NCI-H2196 treated with DMSO at 0.1 percent for 48 hours (cell line): ENCODE measurements at regions not wholly inside any gene's neighbourhood (a gene's known extent, or its start where the extent isn't known, plus 50 kb on each side); places are given as distances from the start of the nearest gene placed in this dataset.
"Not testable (repeated sequence)": the region's sequence is repeated elsewhere in the genome, so short reads cannot be mapped to it uniquely, and the experiment has no call there.

Experiments used
- DNase-seq: peaks from one replicate; lab custom pipeline; 2025; ENCODE audit not compliant: unreplicated experiment; lab: John Stamatoyannopoulos, UW

DNA sequence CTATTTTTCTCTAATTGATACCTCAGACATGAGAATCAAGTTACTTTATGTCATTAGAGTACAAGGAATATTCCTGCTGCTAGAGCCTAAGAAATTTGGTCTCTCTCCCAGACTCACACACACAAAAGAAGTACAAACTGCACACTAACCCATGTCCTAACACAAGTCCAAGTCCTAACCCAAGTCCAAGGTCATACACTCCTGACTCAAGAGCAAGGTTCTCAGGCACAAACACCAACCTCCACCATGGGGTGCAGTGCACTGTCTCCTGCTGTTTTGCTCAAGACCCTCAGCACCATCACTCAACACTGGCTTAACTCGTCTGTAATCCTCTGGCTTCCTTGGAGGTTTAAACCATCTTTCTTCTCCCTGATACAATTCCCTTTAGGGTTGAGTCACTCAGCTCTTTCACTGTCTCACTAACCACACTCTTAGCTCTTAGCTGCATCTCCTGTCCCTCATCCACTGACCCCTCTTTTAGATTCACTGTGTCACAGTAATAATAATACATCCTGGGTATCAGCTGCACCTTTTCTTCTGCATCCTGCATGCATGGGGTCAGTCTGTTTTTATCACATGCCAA is 129.8 kb downstream of the BCL2L11 start:
- no peak for DNase-seq

DNA sequence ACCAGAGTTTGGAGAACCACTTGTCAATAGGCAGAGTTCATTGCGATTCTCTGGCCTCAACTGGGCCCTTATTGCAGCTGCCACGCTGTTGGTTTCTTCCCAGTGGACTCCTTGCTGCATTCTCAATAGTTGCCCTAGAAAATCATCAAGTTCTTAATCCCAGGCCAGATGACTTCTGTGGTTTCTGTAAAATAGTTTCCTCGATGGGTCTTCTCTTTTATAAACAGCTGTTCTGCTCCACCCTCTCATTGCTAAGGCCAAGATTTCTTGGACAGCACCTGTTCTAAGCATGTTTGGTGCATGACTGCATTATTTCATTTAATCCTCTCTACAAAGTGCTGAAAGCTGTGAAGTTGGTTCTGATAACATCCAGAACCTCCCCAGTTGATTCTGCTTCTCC is 131.0 kb downstream of the BCL2L11 start:
- no peak for DNase-seq

DNA sequence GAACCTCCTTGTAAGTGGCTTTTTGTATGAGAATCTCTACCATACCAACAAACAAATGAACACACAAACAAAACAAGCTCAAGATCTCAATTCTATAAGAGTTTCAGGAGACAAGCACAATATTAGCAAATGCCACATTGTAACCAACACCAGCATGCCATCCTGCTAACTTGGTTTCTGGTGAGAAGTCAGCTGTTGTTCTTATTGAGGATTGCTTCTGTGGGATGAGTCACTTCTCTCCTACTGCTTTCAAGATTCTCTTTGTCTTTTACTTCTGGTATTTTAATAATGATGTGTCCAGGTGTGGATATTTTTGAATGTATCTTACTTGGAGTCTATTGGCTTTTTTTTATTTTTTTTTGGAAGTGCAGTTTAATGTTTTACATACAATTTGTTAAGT is 131.7 kb downstream of the BCL2L11 start:
- no peak for DNase-seq

DNA sequence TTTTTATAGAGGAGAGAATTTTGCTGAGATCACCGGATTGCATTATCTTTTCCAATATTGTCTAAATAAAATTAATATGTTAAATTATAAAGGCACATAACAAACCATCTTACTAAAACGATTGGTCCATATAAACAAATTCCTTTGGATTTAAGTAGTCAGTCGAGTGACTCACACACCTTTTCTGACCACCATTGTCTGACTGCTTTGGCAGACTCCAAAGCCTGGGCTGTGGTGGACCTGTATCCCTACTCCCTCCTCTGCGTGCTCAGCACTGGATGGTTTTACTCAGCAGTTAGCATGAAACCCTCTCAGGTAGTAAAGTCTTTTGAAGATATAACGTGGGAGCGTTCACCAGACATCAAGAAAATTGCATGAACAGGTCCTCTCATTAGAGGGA is 134.2 kb downstream of the BCL2L11 start:
- DNase-seq: not testable (repeated sequence)

DNA sequence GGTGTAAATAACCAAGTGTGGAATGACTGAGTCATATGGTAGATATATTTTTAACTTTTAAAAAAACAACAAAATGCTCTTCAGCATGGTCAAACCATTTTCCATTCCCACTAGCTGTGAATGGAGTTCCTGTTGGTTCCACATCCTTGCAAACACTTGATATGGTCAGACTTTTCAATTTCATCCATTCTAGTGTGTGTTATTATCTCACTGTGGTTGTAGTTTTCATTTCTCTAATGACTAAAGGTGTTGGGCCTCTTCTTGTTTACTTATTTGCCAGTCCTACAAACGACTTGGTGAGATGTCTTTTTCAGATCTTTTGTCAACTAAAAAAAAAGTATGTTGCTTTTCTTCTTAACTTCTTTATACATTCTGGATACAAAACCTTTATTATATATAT is 135.9 kb downstream of the BCL2L11 start:
- DNase-seq: not testable (repeated sequence)

DNA sequence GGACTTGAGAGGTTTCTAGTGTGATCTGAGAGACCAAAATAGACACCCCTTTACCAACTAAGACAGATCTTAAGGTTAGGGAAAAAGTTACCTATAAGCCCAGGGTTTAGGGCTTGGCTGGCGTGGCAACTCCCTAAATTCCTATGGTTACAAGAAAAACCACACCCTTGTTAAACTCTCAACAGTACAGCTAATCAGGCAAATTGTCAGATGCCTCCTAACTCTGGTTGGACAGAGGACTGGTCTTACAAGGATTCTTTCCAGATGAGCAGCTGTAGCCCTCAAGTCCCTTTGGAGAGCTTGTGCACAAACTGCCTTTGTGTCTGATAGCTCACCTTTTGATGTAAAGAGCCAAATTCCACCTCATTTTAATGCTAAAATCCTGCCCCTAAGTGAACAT is 136.9 kb downstream of the BCL2L11 start:
- not testable (repeated sequence) for DNase-seq

DNA sequence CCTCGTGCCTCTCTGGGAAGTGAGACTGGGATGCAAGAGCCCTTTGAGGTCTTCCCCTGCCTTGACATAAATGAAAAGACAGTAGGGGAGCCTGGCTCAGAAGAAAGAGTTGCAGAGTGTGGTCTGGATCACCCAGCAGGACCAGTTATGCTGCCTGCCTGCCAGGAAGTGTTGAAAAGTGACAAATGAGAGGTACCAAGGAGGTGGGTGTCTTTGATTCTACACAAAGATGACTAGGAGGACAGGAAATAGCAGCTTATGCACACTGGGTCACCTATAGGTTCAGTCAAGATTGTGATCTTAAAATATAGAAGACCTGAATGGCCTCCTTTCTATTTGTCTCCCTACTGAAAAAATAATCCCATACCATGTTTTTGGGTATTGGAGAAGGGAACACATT is 137.6 kb downstream of the BCL2L11 start:
- not testable (repeated sequence) for DNase-seq

DNA sequence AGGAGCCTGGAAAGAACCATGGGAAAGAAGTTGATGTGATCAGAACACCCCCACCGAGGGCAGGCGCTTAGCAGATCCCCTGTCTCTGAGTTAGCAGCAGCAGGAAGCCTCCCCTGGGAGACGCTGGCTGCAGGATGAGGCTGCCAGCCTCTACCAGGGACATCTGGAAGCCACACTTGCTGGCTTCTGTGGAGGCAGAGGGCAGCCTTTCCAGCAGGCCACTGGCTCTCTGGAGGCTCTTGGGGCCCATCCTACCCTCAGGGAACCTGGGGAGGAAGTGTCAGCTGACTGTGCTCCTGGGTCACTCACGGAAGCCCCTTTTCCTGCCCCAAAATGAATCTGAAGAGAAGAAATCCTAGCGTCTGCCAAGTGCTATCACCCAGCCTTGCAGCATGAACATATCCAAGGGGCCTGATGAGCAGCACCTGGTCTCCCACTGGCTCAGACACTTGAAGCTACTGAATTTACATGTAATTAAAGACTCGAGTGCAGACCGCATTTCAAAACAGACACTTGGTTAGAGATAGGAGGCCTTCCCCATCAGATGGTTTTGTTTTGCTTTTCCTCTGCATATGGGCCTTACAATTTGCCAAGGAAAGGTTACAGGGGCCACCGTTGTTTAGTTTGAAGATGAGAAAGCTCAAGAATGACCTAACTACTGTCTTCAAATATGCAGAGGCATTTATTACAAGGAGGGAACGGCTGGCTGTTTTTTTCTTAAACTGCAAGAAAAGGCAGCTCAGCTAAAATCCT is 142.1 kb downstream of the BCL2L11 start:
- DNase-seq: not testable (repeated sequence)

DNA sequence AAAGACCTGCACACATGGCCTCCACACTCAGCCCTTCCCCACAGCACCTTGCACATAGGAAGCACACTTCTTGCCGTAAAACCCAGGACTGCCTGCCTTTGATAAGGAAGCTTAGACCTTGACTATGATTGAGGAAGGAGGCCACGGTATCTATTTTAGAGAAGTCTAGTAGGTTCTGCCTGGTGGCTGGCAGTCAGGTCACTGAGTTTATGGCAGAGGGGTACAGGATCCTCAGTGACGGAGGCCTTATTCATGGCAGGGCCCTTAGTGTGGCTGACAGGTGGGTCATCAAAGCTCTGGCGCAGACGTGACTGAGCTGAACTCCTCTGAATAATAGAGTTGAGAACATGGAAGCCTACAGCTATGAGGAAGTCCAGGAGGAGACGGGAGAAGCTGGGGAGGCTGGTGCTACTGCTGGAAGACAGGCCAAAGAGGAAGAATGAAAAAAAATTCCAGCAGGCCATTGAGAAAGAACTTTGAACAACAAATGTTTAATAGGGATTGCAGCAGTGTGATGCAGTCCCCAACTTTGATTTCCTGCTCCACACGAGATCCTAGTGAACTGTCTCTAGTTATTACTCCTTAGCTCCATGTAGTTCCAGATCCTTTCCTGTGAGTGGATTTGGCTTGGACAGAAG is 142.8 kb downstream of the BCL2L11 start:
- not testable (repeated sequence) for DNase-seq

DNA sequence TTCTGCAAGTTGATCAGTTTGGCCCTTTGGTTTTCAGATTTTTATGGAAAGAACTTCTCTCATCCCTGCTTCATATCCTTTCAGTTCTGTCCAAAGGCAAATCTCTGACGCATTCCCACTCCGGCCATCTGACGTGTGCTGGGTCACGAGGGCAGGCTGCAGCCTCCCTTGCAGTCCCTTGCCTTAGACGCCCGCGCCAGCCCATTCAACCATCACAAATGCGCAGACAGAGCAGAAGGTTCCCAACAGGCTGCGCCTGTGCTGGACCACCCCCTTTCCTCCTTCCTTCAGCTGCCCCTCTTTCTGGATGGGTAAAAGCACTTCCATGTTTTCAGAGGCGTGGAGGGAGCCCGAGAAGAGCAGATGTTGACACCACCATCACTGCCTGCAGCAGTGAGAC is 144.2 kb downstream of the BCL2L11 start:
- DNase-seq: not testable (repeated sequence)

DNA sequence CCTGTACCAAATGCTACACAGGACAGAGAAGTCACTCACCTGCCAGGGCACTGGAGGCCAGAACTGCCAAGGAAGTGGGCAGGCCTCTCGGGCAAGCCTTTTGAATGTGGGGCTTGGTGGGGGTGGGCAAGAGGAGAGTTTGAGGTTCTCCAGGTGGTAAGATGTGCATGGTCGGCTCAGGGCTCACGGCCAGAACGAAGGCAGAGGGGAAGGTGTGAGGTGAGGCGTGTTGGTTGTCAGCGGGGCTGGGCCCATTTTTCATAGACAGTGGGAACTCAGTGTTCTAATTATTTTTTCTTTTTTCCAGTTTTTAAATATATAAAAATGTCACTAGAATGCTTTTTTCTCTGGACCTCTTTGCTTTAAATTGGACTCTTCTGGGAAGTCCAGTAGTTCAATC is 145.8 kb downstream of the BCL2L11 start:
- DNase-seq: not testable (repeated sequence)

DNA sequence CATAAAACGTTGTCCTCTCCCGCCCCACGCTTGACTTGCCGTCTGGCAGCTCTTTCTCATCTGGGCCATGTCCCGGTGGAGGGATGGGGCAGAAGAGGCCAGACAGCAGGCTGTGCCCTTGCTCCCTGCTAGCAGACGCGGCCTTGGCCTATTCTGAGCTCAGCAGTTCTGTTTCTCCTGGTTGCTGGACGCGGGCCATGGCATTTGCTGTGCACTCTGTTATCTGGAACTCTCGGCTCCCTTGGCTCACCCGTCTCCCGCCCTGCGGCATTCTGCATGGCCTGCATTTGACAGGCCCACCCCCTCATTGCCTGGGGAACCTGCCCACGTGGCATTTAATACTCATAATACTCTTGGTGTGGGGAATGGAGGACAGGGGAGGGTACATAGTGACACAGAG is 146.3 kb downstream of the BCL2L11 start:
- not testable (repeated sequence) for DNase-seq

DNA sequence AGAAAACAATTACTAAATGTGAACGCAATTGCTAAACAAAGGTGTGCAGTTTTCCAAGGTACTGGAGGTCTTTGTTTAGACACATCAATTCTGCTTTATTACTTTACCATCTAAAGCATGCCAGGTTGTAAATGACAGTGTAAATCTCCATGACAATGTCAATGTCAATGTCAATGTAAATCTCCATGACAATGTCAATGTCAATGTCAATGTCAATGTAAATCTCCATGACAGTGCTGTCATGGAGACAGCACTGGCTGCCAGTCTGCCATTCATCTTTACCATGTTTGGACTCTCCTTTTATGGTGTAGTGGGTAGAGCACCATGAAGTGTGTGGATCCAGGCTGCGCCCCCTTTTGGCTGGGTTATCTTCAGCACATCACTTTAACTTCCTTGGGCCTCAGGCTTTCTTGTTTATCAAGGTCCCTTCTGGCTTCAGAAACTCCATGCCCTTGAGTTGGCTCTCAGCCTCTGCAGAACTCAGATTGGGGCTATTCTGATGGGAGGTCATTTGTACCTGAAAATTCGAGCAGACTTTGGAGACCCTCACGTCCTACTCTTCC is 149.1 kb downstream of the BCL2L11 start:
- not testable (repeated sequence) for DNase-seq

DNA sequence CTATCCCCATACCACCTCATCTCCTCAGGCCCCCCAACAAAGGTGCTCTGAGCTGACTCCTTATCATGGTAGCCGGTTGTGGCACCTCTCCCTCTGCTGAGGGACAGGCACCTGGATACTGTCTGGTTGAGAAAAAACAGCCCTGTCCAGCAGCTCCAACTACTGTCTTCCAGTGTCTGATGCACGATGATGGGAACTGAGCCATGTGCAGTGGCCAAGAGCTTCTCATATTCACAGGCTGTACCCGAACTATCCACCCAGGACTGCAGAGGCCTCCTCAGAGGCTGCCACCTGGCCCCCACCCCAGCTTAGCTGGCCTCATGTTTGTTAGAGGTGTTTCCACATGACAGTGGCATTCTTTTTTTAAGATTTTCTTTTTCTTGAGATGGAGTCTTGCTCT is 149.9 kb downstream of the BCL2L11 start:
- not testable (repeated sequence) for DNase-seq

DNA sequence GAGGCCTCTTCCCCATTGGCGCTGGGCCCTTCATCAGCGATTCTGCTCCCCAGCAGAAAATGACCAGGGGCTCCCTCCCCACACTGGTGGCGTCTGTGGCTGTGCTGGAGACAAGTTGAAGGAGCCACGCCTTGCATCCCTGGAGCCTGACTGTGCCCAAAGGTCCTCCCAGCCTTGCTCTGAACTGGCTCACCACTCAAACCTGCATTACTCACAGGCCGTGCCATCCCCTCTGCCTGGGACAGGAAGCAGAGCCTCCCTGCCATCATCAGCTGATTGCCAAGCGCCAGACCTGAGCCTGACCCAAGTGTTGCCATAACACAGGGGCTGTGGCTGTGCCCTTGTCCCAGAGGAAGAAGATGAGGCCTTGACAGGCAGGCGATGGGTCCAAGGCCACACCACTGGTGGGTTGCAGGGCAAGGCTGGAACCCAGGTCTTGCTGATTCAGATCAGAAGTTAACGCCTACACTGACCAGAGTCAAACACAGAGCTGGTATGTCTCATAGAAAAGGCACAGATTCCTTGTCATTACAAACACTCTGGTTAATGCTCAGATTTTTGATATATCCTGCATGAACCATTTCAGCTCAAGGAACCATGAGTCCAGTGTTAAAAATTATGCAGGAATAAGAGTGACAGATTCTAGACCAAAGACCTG is 151.1 kb downstream of the BCL2L11 start:
- DNase-seq: not testable (repeated sequence)

DNA sequence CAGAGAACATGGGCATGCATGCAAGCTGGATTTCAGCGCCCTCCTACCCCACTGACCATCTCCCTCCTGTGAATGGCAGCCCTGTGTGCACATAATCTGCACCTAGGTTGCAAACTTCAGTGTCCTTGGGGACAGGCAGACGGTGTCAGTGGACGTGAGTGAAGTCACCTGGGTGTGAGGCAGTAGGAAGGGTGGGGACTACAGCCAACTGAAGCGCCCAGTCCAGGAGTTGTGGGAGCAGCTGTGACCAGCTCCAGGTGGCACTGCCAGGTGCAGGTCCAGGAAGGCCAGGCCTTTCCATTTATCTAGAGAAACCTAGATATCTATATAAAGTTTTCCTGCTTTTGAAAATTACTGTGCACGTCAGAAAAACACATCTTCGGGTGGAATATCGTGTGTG is 152.3 kb downstream of the BCL2L11 start:
- not testable (repeated sequence) for DNase-seq

DNA sequence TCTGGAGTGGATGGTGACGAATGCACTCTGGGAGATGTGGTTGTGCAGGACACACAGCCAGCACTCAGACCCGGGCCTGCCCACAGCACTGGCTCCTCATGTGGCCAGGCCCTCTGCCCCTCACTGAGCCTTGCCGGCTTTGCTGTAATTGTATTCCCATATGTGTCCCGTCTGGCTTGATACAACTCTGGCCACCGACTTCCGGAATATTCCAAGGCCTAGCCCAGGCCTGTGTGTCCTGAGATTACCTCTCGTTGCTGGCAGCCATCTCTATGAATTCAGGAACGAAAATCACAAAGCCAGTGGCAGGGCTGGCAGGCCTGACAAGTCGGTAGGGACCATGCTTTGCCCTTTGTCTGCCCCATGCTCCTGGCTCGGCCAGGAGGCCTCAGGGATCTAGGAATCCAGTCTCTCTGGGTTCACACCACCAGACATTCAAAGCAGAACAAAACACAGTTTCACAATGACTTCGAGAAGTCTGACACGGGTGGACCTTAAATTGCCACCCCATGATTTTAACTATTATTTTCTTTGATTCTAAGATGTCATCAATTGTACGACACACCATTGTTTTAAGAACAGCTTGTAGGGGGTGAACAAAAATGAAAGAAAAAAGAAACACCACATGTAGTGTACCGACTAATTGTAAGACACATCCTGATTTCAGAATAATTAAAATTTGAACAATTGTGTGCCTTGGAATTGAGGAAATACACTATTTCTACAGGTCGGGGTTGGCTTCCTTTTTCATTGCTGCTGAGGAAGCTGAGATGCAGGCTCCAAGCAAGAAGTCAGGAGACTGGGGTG is 154.5 kb downstream of the BCL2L11 start:
- not testable (repeated sequence) for DNase-seq

DNA sequence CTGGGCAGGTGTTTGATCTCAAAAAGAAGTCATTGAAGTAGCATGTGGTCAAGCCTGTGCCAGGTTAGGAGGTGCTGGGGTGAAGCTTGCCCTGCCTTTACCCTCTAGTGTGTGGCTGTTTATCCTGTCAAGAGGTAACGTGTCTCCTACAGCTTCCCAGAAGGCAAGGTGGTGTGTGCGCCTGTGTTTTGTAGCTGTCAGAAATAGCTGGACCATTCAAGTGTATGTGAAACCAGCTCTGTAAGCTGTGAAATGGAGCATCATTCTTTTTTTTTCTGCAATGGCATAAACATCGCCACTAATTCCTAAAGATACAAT is 155.1 kb downstream of the BCL2L11 start:
- not testable (repeated sequence) for DNase-seq

DNA sequence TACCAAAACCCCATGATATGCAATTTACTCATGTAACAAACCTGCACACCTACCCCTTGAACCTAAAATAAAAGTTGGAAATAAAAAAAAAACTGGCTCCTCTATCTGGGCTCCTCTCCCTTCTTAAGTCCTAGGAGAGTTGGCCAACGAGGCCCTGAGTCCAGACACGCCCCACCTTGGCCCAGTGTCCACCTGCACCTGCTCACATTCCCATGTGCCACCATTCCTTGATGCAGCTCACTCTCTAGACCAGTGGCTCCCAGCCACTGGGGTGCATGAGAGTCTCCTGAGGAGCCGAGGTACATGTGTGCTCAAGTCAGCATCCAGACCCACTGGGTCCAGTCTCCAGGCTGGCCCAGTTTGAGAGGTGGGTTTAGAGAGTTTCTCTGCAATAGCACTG is 157.4 kb downstream of the BCL2L11 start:
- not testable (repeated sequence) for DNase-seq

DNA sequence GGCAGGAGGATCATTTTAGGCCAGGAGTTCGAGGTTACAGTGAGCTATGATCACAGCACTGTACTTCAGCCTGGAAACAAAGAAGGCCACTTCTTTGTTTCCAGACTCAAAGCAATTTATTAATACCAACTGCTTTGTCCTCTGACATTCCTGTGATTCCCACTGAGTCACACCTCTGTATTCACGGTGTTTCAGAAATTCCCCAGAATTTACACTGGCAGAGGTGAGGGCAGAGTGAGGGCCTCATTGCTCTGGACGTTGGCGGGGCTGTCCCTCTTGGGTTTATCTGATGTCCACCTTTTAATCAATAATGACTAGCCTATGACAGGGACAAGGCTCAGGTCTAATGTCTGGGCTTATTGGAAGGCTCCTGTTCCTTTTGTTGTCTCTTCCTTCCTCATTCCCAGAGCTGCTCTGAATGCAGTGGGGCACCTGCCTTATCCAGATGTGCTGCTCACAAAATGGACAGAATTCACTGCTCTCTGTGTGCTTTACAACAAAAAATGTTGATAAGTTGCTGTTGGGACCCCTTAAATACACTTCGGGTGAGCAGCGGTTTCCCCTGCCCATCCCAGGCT is 160.1 kb downstream of the BCL2L11 start:
- not testable (repeated sequence) for DNase-seq
